Retinal pigment epithelial cell (primary cell): ENCODE measurements at regions not wholly inside any gene's neighbourhood (a gene's known extent, or its start where the extent isn't known, plus 50 kb on each side); places are given as distances from the start of the nearest gene placed in this dataset.

ENCODE experiments used
- DNase-seq: peaks from one replicate; pipeline ENCODE4 v3.0.0-alpha.2; 2010; ENCODE audit warnings: low read depth
- H3K4me3 ChIP-seq: 2 replicates; pipeline ENCODE4 v1.5.1; 2011; ENCODE audit warnings: mild to moderate bottlenecking, low read length, control low read depth, moderate library complexity
- CTCF ChIP-seq: conservative IDR thresholded peaks from 2 replicates; pipeline ENCODE4 v1.5.1; 2011; ENCODE audit warnings: low read depth, low read length, control low read depth, inconsistent platforms

DNA sequence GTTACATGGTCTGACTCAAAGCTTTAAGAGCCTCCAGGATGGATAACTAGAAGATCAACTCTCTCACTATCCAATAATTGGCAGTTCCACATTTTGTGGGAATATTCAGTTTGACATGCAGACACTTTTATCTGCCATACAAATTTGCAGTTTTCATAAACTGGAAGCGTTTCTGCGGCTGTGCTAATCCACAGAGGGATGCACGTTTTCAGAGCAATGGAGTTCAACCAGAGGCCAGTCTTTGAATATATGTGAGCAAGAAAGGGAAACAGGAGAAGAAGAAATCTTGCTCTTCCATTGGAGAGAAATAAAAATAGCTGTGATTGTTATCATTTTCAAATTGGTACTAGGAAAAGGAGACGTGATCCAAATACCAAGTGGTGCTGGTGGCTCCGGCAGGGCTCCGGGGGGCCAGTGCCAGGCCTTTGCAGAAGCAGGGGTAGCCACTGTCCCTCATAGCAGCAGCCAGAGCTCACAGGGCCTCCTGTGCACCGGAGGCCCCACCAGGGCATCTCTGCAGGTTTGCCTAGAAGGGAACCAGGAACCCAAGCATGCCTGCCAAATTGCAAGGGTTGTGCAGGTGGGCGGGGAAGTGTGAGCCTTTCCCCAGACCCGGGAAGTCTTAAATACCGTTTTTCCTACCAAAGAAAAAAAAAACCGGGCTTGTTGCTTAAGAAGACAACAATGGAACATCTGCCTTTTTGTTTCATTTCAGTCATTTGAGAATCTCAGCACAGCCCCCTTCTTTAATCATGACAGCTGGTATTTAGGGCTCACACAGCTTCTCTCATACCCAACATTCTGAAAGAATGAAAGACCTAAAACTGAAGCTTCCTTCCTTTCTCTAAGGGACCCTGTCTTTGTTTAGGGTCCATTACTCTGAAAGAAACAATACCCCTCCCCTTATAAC lies 791.1 kb upstream of the SOX11 start:
- TF ChIP-seq CTCF, result no peak
- H3K4me3 ChIP-seq, result no peak overlapping the region
- DNase-seq, result no peak

DNA sequence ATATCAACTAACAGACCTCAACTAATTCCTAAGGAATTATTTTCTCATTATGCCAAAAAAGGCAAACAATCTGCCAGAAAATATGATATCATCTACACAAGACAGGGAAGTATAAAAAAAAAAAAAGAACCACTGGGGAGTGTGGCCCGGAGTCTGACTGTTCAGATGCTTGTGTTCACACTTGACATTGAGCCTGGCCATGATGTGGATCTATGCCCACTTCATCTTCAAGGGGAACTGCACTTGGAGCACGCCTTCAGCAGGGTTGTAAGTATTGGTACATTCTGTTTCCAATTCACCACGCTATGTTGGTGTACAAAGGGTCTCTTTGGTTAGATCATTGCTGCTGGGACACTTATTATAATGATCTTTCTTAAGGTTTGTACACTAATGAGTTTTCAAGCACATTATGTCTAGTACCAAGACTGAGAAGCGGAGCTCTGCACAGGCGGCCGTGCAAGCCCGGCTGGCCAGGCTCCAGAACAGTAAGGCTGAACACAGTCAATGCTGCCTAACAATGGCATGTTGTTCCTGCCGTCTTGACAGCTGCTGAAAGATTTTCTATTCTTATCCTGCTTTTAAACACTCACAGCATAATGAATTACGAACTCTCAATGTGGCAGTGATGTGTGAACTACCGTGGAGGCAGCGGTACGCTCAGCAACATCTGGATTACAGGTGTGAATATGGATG lies 788.4 kb upstream of the SOX11 start:
- TF ChIP-seq CTCF, result no peak
- DNase-seq, result peak; percentile 6
- H3K4me3 ChIP-seq, result no peak overlapping the region

GRCh38 chr2:4908461-4908860 lies 783.7 kb upstream of the SOX11 start:
- DNase-seq, result no peak
- H3K4me3 ChIP-seq, result no peak overlapping the region
- no peak for TF ChIP-seq CTCF

DNA sequence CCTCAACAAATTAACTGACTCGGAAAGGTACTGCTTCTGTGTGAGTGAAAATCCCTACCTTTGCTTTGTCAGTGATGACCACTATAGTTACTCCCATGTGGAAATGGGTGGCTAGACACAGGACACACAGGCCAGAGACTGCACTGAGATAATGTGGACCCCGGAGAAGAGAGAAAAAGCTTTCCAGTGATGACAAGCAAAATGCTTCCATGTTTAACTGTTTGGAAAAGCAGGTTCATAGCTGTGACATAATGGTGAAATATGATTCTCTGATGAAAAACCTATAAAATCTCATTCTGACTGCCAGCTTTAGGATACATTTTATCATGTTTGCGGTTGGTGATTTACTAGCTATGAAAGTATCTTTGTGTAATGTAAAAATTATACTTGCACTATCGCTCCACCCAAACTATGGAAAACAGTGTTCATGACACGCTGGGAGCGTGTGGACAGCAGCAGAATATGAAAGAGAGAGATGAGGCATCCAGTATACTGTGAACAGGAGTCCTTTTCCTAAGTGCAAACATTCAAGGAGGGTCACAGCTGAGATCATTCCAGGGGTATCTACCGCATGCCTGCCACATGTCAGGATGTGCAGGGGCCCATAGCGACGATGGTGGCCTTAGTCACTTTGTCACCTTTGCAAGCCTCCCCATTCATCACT lies 782.7 kb upstream of the SOX11 start:
- no peak for DNase-seq
- no peak overlapping the region for H3K4me3 ChIP-seq
- TF ChIP-seq CTCF, result no peak

- no peak overlapping the region for H3K4me3 ChIP-seq
- no peak for DNase-seq
- TF ChIP-seq CTCF, result no peak
Measured at GRCh38 chr2:4914036-4914435, 778.1 kb upstream of the SOX11 start.

DNA sequence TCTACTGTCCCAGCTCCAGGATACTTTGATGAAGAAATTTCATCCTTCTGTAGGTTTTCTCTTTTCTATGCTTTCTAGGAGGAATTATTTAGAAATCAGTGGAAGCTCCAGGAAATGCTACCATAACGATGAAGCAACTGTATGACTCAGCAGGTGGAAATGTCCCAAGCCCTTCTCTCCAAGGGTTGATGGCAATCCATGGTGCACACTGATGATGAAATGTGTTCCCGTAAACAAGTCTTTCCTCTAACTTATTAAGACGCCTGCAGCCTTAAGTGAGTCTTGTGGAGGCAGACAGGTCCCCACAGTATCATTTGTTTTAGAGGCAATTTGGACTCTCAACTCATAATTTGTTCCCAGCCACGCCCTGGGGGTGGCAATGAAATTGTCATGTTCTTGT lies 777.6 kb upstream of the SOX11 start:
- DNase-seq, result no peak
- no peak for TF ChIP-seq CTCF
- H3K4me3 ChIP-seq, result no peak overlapping the region
